Keratinocyte (primary cell): ENCODE measurements at regions not wholly inside any gene's neighbourhood (a gene's known extent, or its start where the extent isn't known, plus 50 kb on each side); places are given as distances from the start of the nearest gene placed in this dataset.

ENCODE experiments used
- DNase-seq: peaks from one replicate; pipeline ENCODE4 v3.0.0-alpha.2; 2011; ENCODE audit warnings: low read depth, missing footprints, low spot score
- FAIRE-seq: peaks from 2 replicates; lab custom pipeline; 2011; peaks lifted over from hg19 to GRCh38; lab: Jason Lieb, UNC
- H2AFZ ChIP-seq: 2 replicates; pipeline ENCODE4 v1.6.0; 2012; ENCODE audit warnings: low read length, control low read depth, inconsistent platforms; ENCODE audit not compliant: control insufficient read depth
- H3K27ac ChIP-seq: 2 replicates; pipeline ENCODE4 v1.5.1; 2011; ENCODE audit warnings: low read length; ENCODE audit not compliant: control insufficient read depth, insufficient read depth
- H3K27me3 ChIP-seq: 3 replicates; pipeline ENCODE4 v1.6.0; 2011; ENCODE audit warnings: low read length; ENCODE audit not compliant: control insufficient read depth, insufficient read depth; ENCODE audit errors: extremely low read depth
- H3K36me3 ChIP-seq, 2 experiments: 2 replicates in 1 of 2; 3 replicates in 1 of 2; pipeline ENCODE4 v1.5.1; 2011; ENCODE audit warnings: low read length in 2 of 2, mild to moderate bottlenecking in 1 of 2; ENCODE audit not compliant: control insufficient read depth in 2 of 2, insufficient read depth in 2 of 2; ENCODE audit errors: extremely low read depth in 1 of 2
- H3K4me1 ChIP-seq: 3 replicates; pipeline ENCODE4 v1.5.1; 2011; ENCODE audit warnings: low read length; ENCODE audit not compliant: control insufficient read depth, insufficient read depth; ENCODE audit errors: extremely low read depth
- H3K4me2 ChIP-seq: 3 replicates; pipeline ENCODE4 v1.6.0; 2011; ENCODE audit warnings: low read depth, low read length; ENCODE audit not compliant: control insufficient read depth, insufficient read depth; ENCODE audit errors: extremely low read depth
- H3K4me3 ChIP-seq, 3 experiments: fragments of 200-600 bp in 1 of 3; sonication (generic) in 1 of 3; 2 replicates in 2 of 3; 3 replicates in 1 of 3; pipeline ENCODE4 v1.5.1; 2011 to 2016; ENCODE audit warnings: low read length in 3 of 3, mild to moderate bottlenecking in 3 of 3, control low read depth in 2 of 3, inconsistent platforms in 1 of 3, low read depth in 1 of 3, mixed read lengths in 1 of 3, mixed run types in 1 of 3, moderate library complexity in 1 of 3; ENCODE audit not compliant: control insufficient read depth in 2 of 3, insufficient read depth in 2 of 3; ENCODE audit errors: extremely low read depth in 1 of 3
- H3K79me2 ChIP-seq: 2 replicates; pipeline ENCODE4 v1.6.0; 2012; ENCODE audit warnings: low read length; ENCODE audit not compliant: control insufficient read depth, insufficient read depth
- H3K9ac ChIP-seq: 3 replicates; pipeline ENCODE4 v1.6.0; 2011; ENCODE audit warnings: low read length; ENCODE audit not compliant: control insufficient read depth, insufficient read depth; ENCODE audit errors: extremely low read depth
- H3K9me1 ChIP-seq: 3 replicates; pipeline ENCODE4 v1.6.0; 2011; ENCODE audit warnings: low read length; ENCODE audit not compliant: control insufficient read depth, insufficient read depth; ENCODE audit errors: extremely low read depth
- H3K9me3 ChIP-seq: 2 replicates; pipeline ENCODE4 v1.5.1; 2012; ENCODE audit warnings: low read depth, low read length; ENCODE audit not compliant: control insufficient read depth
- H4K20me1 ChIP-seq: 3 replicates; pipeline ENCODE4 v1.6.0; 2011; ENCODE audit warnings: low read length; ENCODE audit not compliant: control insufficient read depth, insufficient read depth; ENCODE audit errors: extremely low read depth
- CTCF ChIP-seq, 3 experiments: IDR thresholded peaks in 1 of 3; conservative IDR thresholded peaks in 1 of 3; optimal IDR thresholded peaks in 1 of 3; 2 replicates in 2 of 3; 3 replicates in 1 of 3; pipeline versions ENCODE3 to v1.5.1; 2011; ENCODE audit warnings: low read length in 3 of 3, mild to moderate bottlenecking in 3 of 3, moderate library complexity in 2 of 3, control low read depth in 1 of 3, inconsistent platforms in 1 of 3; ENCODE audit not compliant: insufficient read depth in 2 of 3; ENCODE audit errors: extremely low read depth in 1 of 3
- EZH2 ChIP-seq: IDR thresholded peaks from one replicate; pipeline ENCODE4 v1.6.1; 2012; ENCODE audit warnings: inconsistent platforms, mild to moderate bottlenecking, low read length, moderate library complexity
- dilution Hi-C: fragments of 300-500 bp; cut with MboI; formaldehyde crosslinking; loops from one replicate; pipeline ENCODE4 v1.7.0; 2020; ENCODE audit warnings: low sequenced_read_pairs; ENCODE audit not compliant: extremely low pct_ligation_motif_present

- Histone ChIP-seq H3K4me2 (no peak overlapping the region), H3K27me3 (peaks cover 4% of the 10 kb centered on the region), H4K20me1 (no peaks in the 10 kb centered on the region), H3K4me1 (no peaks in the 10 kb centered on the region), H3K4me3 (no peak overlapping the region), H3K79me2 (no peaks in the 10 kb centered on the region), H3K36me3 (no peaks in the 10 kb centered on the region), H3K27ac (no peak overlapping the region), H3K9me3 (no peaks in the 10 kb centered on the region), H3K9me1 (no peaks in the 10 kb centered on the region), H2AFZ (no peak overlapping the region), H3K9ac (no peak overlapping the region)
- TF ChIP-seq CTCF (optimal IDR thresholded peaks at IDR 0.05 in 1 of 3, IDR thresholded peaks at IDR 0.05 in 1 of 3, conservative IDR thresholded peaks at IDR 0.05 in 1 of 3; ENCODE audit: extremely low read depth in 1 of 3, insufficient read depth in 2 of 3, low read length in 3 of 3) (no peak), EZH2 (no peak)
- dilution Hi-C loops = no loop called here
- no peak for DNase-seq
- FAIRE-seq = no peak
Observed at GRCh38 chr5:2163940-2164490, 281.3 kb upstream of the IRX4 start.

- H3K4me2 ChIP-seq = no peak overlapping the region
- H3K27ac ChIP-seq = no peak overlapping the region
- no peaks in the 10 kb centered on the region for H3K9me3 ChIP-seq
- no peaks in the 10 kb centered on the region for H4K20me1 ChIP-seq
- H3K4me1 ChIP-seq = peaks cover 5% of the 10 kb centered on the region
- DNase-seq (no peak), FAIRE-seq (no peak)
- no peak overlapping the region for H2AFZ ChIP-seq
- H3K36me3 ChIP-seq = no peaks in the 10 kb centered on the region
- TF ChIP-seq EZH2 (no peak), CTCF (optimal IDR thresholded peaks at IDR 0.05 in 1 of 3, IDR thresholded peaks at IDR 0.05 in 1 of 3, conservative IDR thresholded peaks at IDR 0.05 in 1 of 3; ENCODE audit: extremely low read depth in 1 of 3, insufficient read depth in 2 of 3, low read length in 3 of 3) (no peak)
- dilution Hi-C loops = no loop called here
- H3K9ac ChIP-seq = no peak overlapping the region
- H3K9me1 ChIP-seq = no peaks in the 10 kb centered on the region
- no peak overlapping the region for H3K4me3 ChIP-seq
- H3K27me3 ChIP-seq = peaks cover 4% of the 10 kb centered on the region
- no peaks in the 10 kb centered on the region for H3K79me2 ChIP-seq
Observed at GRCh38 chr5:2163060-2163856, 280.5 kb upstream of the IRX4 start.
